ENCODE measurements at regions not wholly inside any gene's neighbourhood (a gene's known extent, or its start where the extent isn't known, plus 50 kb on each side); places are given as distances from the start of the nearest gene placed in this dataset.

DNA sequence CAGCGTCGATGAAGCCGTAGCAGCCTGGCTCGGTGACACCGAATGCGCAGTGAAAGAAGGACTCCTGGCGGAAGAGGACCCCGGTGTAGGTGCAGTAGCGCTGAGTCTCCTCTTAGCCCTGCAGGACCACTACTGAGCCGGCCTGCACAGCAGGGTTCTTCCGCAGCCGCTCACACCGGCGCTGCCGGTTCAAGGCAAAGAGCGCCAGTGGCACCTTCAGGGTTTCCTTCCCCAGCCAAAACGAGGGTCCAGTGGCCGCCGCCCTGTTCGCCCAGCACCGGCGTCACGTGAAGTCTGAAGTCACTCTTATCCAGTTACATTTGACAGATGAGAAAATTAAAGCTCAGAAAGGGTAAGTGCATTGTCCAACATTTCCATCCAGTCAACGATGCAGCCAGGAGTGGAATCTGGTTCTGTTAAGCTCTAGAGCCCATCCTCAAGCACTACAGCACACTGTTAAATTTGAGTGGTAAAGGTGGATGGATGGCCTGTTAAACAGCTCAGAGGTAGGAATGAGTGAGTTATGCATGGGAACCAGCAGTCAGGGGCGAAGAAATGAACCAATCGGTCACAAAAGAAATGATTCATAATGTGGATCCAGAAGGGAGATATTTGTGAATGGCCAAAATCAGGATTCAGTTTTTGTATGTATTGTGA lies 50.2 kb upstream of the SMIM36 start:
- peaks cover 0 to 16% (median 7%) of the 10 kb centered on the region in 5 donors for H3K27me3 Mint-ChIP-seq
- no peaks in the 10 kb centered on the region for H3K4me1 Mint-ChIP-seq
- no peak overlapping the region for H3K4me3 ChIP-seq (ENCODE audit: low read length)
- no peak overlapping the region for H3K27ac ChIP-seq (ENCODE audit: low read depth, low read length)
- ChIA-PET POLR2A (no interaction called here), CTCF (interaction anchor here (1.0 kb wide), 1 partner anchor 34 kb away, joined by 3 read pairs; no protein-coding TSS in a partner anchor)
- no peaks in the 10 kb centered on the region for H3K9me3 ChIP-seq (ENCODE audit: control insufficient read depth in 2 of 3, low read length in 3 of 3)
- no peak for DNase-seq
- no peaks in the 10 kb centered on the region for H3K4me1 ChIP-seq (ENCODE audit: control insufficient read depth in 2 of 2, insufficient read depth in 2 of 2, low read length in 2 of 2)
- H3K4me3 Mint-ChIP-seq, result no peak overlapping the region
- peaks cover 0 to 4% (median 0%) of the 10 kb centered on the region in 11 donors for H3K9me3 Mint-ChIP-seq
- no peak overlapping the region for H3K27ac Mint-ChIP-seq
- H3K36me3 ChIP-seq (ENCODE audit: control insufficient read depth in 2 of 3, insufficient read depth in 3 of 3, low read length in 3 of 3), result no peaks in the 10 kb centered on the region
- intact Hi-C loops (cut with micrococcal nuclease), result no loop called here
- peaks cover 0 to 3% (median 0%) of the 10 kb centered on the region in 5 donors for H3K36me3 Mint-ChIP-seq
- no peak for ATAC-seq
- no peaks in the 10 kb centered on the region for H3K27me3 ChIP-seq (ENCODE audit: control insufficient read depth in 2 of 2, insufficient read depth in 2 of 2, low read length in 2 of 2)
